ENCODE measurements at regions not wholly inside any gene's neighbourhood (a gene's known extent, or its start where the extent isn't known, plus 50 kb on each side); places are given as distances from the start of the nearest gene placed in this dataset.

DNA sequence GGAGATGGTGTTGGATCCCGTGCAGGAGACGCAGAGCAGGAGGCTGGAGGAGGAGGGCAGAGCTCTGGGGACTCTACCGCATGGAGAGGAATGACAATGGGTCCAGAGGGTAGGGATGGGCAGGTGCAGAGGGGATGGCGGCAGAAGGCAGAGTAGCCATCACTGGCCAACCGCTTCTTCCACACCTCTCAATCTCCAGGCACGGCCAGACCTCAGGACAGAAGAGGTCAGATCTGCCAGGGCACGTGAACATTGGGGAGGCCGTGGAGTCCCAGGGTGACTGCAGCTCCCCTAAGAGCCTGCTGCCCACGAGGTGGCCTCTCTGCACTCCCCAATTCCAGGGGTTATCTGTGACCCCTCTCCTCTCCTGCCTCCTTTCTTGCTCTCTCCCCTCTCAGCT, 162.7 kb upstream of the HDAC4 start:
- DNase-seq (ENCODE audit: low spot score) (no peak), ATAC-seq (ENCODE audit: low FRiP score) (no peak)
- TF ChIP-seq, protein P1, sequence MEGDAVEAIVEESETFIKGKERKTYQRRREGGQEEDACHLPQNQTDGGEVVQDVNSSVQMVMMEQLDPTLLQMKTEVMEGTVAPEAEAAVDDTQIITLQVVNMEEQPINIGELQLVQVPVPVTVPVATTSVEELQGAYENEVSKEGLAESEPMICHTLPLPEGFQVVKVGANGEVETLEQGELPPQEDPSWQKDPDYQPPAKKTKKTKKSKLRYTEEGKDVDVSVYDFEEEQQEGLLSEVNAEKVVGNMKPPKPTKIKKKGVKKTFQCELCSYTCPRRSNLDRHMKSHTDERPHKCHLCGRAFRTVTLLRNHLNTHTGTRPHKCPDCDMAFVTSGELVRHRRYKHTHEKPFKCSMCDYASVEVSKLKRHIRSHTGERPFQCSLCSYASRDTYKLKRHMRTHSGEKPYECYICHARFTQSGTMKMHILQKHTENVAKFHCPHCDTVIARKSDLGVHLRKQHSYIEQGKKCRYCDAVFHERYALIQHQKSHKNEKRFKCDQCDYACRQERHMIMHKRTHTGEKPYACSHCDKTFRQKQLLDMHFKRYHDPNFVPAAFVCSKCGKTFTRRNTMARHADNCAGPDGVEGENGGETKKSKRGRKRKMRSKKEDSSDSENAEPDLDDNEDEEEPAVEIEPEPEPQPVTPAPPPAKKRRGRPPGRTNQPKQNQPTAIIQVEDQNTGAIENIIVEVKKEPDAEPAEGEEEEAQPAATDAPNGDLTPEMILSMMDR (IDR thresholded peaks at IDR 0.05): no peak

DNA sequence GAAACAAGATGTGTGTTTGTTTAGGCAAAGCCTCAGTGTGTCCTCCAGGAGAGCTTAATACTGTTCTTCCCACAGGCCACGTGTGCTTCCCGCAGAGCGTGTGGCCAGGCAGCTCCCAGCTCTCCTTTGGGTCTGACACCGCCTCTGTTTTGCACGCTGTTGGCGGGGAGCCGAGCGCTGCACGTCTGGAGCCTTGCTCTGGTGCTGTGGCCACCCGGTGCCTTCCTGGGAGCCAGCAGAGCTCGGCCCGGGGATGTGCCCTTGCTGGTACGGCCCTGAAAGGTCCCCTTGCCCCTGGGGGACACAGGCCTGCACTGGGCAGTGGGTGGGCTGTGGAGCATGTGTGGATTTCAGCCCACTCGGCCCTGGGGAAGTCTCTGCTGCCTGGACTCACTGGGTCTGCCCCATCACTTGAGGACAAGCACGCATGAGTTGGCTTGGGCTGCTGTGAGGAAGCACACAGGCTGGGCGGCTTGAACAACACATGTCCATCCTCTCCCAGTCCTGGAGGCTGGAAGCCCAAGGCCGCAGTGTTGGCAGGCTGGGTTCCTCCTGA, 160.7 kb upstream of the HDAC4 start:
- no peak for DNase-seq (ENCODE audit: low spot score)

DNA sequence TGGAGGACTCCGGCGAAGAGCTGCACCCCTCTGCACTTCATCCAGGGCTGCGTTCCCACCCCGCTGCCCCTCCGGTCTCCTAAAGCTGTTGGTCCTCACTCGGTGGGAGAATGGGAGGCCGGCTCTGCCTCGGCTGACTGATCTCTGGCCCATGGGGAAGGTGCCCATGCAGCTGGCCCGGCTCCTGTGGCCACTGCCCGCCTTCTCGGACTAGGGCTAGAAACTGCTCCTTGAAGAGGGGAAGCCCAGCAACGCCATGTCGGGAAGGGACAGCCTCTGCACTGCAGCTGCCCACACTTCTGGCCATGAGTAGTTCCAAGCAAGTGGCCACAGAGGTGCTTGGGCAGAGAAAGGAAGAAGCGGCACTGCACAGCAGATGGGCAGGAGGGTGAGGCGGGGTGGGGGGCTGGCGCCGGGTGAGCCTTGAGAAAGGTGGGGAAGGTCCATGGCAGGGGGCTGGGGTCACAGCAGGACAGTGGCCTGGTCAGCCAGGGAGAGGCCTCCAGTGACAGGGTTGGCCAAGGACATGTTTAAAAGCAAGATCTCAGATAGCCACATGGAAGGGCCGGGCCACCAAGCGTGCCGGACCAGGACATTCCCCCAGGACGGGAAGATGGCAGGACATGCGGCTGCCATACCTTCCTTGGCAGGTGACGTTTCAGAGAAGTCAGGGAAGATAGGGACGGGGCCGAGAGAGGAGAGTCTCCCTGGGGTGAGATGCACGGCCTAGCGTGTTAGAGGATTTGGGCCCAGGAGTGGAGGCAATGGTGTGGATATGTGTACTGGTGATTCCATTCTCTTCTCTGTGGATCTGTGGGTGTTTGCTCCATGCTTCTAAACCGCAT, 158.8 kb upstream of the HDAC4 start:
- no peak for ATAC-seq (ENCODE audit: low FRiP score)
- TF ChIP-seq, protein P1 (IDR thresholded peaks at IDR 0.05): no peak
- DNase-seq (ENCODE audit: low spot score): no peak

More for the DNA sequence above, 160.7 kb upstream of the HDAC4 start:
- TF ChIP-seq, protein P1 (IDR thresholded peaks at IDR 0.05): no peak
- ATAC-seq (ENCODE audit: low FRiP score): no peak

DNA sequence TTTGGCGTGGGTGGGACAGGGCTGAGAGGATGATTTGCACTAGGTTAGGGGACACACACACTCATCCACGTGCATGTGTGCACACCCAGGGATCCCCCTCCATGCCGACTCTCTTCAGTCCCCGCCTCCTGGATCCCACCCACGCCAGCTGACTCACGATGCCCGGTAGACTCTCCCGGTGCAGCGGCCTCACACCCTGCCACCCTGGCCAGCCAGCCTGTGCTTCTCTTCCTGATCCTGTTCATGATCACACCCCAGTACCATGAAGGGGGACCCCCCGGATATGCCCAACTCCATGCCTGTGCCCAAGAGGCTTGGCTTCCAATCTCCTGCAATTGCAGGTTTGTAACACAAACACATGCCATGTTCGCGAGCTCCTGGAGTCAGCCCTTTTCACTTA, 157.8 kb upstream of the HDAC4 start:
- TF ChIP-seq, protein P1 (IDR thresholded peaks at IDR 0.05): no peak
- ATAC-seq (ENCODE audit: low FRiP score) (no peak), DNase-seq (ENCODE audit: low spot score) (no peak)

DNA sequence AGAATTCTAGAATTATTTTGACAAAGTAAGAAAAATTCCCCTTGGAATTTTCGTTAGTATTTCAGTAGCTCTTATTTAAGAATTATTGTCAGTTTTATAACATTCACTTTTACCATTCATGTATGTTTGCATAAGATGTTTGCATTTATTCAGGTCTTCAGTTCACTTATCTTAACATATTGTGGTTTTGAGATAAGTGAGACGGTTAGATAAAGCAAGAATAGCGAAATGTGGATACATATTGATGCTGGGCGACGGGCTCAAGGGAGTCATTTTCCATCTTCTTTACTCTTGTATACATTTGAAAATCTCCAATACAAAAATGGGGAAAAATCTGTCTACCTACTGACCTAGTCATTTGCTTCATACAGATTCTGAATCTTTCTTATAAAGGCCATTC, 156.7 kb upstream of the HDAC4 start:
- TF ChIP-seq, protein P1 (IDR thresholded peaks at IDR 0.05): no peak
- no peak for ATAC-seq (ENCODE audit: low FRiP score)

DNA sequence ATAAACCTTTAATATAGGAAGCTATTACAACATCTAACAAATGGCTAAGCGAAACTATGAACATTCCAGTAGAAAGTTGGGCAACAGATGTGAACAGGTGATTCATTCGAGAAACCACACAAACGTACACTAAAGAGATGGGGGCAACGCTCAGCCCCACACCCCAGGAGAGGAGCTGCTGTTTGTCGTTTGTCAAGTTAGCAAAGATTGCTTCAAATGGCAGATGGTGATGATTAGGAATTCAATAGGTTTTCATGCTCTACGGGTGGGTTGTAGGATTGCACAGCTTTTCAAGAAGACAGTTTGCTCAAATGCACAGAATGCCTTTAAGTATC, 154.7 kb upstream of the HDAC4 start:
- DNase-seq (ENCODE audit: low spot score) (no peak), ATAC-seq (ENCODE audit: low FRiP score) (no peak)
- TF ChIP-seq, protein P1 (IDR thresholded peaks at IDR 0.05): no peak

More for the DNA sequence above, 156.7 kb upstream of the HDAC4 start:
- DNase-seq (ENCODE audit: low spot score): no peak

Measured in omental fat pad (tissue), 3 donors.